Liver (tissue), 8 donors: ENCODE measurements at regions not wholly inside any gene's neighbourhood (a gene's known extent, or its start where the extent isn't known, plus 50 kb on each side); places are given as distances from the start of the nearest gene placed in this dataset.

ENCODE experiments used
- DNase-seq: peaks from one replicate; pipeline ENCODE4 v3.0.0-alpha.2; 2017; ENCODE audit warnings: low spot score
- H3K27ac ChIP-seq, 2 donors: one replicate each; pipeline ENCODE4 v1.7.0; 2013; ENCODE audit warnings: inconsistent platforms in 2 of 2, low read length in 2 of 2, control low read depth in 1 of 2, low read depth in 1 of 2, mild to moderate bottlenecking in 1 of 2
- H3K27me3 ChIP-seq, 4 donors: one replicate each; pipeline versions ENCODE4 v1.6.1 to v1.7.0; 2013; ENCODE audit warnings: low read length in 3 of 4, inconsistent platforms in 1 of 4, mild to moderate bottlenecking in 1 of 4, moderate library complexity in 1 of 4; ENCODE audit not compliant: control insufficient read depth in 4 of 4, insufficient read depth in 4 of 4
- H3K36me3 ChIP-seq, 4 donors: one replicate each; pipeline versions ENCODE4 v1.6.1 to v1.7.0; 2013; ENCODE audit warnings: low read length in 3 of 4, mild to moderate bottlenecking in 3 of 4, low read depth in 1 of 4, moderate library complexity in 1 of 4; ENCODE audit not compliant: control insufficient read depth in 4 of 4, insufficient read depth in 3 of 4
- H3K4me1 ChIP-seq, 4 donors: one replicate each; pipeline versions ENCODE4 v1.6.1 to v1.7.0; 2013; ENCODE audit warnings: low read length in 3 of 4, mild to moderate bottlenecking in 3 of 4, moderate library complexity in 1 of 4; ENCODE audit not compliant: control insufficient read depth in 4 of 4, insufficient read depth in 4 of 4
- H3K4me3 ChIP-seq, 3 donors: one replicate each; pipeline versions ENCODE4 v1.6.1 to v1.7.0; 2013; ENCODE audit warnings: low read length in 3 of 3, control low read depth in 1 of 3, low read depth in 1 of 3, mild to moderate bottlenecking in 1 of 3
- H3K9ac ChIP-seq, 2 donors: one replicate each; pipeline ENCODE4 v1.7.0; 2013; ENCODE audit warnings: low read length in 2 of 2, mild to moderate bottlenecking in 2 of 2, moderate library complexity in 2 of 2, control low read depth in 1 of 2, low read depth in 1 of 2
- H3K9me3 ChIP-seq, 4 donors: one replicate each; pipeline versions ENCODE4 v1.6.1 to v1.7.0; 2013; ENCODE audit warnings: low read length in 3 of 4; ENCODE audit not compliant: control insufficient read depth in 4 of 4
- CTCF ChIP-seq: fragments of 150-350 bp; IDR thresholded peaks from 2 replicates; pipeline ENCODE4 v1.5.1; 2017; ENCODE audit warnings: improper control_type of control experiment, low read depth, low read length; ENCODE audit not compliant: missing input control
- EGR1 ChIP-seq, 2 donors: IDR thresholded peaks; 2 replicates each; pipeline ENCODE4 v1.6.1; 2016 to 2018; ENCODE audit warnings: antibody characterized with exemption in 2 of 2, low read depth in 2 of 2
- FOXA1 ChIP-seq: IDR thresholded peaks from 2 replicates; pipeline ENCODE4 v1.6.1; 2016; ENCODE audit warnings: antibody characterized with exemption
- FOXA2 ChIP-seq: IDR thresholded peaks from 2 replicates; pipeline ENCODE4 v1.6.1; 2016; ENCODE audit warnings: antibody characterized with exemption
- GABPA ChIP-seq, 2 donors: IDR thresholded peaks in 1 of 2; conservative IDR thresholded peaks in 1 of 2; 2 replicates each; pipeline ENCODE4 v1.6.1; 2016; ENCODE audit warnings: antibody characterized with exemption in 2 of 2, mild to moderate bottlenecking in 1 of 2, moderate library complexity in 1 of 2
- HNF4A ChIP-seq, 2 donors: conservative IDR thresholded peaks; 2 replicates each; pipeline ENCODE4 v1.6.1; 2016; ENCODE audit warnings: antibody characterized with exemption in 2 of 2, mild to moderate bottlenecking in 2 of 2
- HNF4G ChIP-seq: IDR thresholded peaks from 2 replicates; pipeline ENCODE4 v1.6.1; 2016; ENCODE audit warnings: antibody characterized with exemption
- JUND ChIP-seq, 2 donors: IDR thresholded peaks; 2 replicates each; pipeline ENCODE4 v1.6.1; 2016; ENCODE audit warnings: antibody characterized with exemption in 2 of 2
- NR2F2 ChIP-seq: IDR thresholded peaks from 2 replicates; pipeline ENCODE4 v1.6.1; 2016; ENCODE audit warnings: antibody characterized with exemption
- RAD21 ChIP-seq, 2 donors: IDR thresholded peaks; 2 replicates each; pipeline ENCODE4 v1.6.1; 2016; ENCODE audit warnings: antibody characterized with exemption in 2 of 2, mild to moderate bottlenecking in 2 of 2
- RXRA ChIP-seq, 2 donors: IDR thresholded peaks; 2 replicates each; pipeline ENCODE4 v1.6.1; 2017 to 2018; ENCODE audit warnings: antibody characterized with exemption in 2 of 2, mild to moderate bottlenecking in 1 of 2
- SP1 ChIP-seq: IDR thresholded peaks from 2 replicates; pipeline ENCODE4 v1.6.1; 2018; ENCODE audit warnings: antibody characterized with exemption, mild to moderate bottlenecking
- TAF1 ChIP-seq: conservative IDR thresholded peaks from 2 replicates; pipeline ENCODE4 v1.6.1; 2016; ENCODE audit warnings: antibody characterized with exemption, mild to moderate bottlenecking
- YY1 ChIP-seq: IDR thresholded peaks from 2 replicates; pipeline ENCODE4 v1.6.1; 2016; ENCODE audit warnings: antibody characterized with exemption, mild to moderate bottlenecking
- WGBS: extraction: QIAGEN DNeasy Blood & Tissue Kit; methylation state at CpG from one replicate; pipeline ENCODE4 v1.1.7; 2013; 5-methylcytosine and 5-hydroxymethylcytosine counted together
- TF ChIP-seq, protein P1 (sequence below): IDR thresholded peaks from 2 replicates; pipeline ENCODE4 v1.6.1; 2016; ENCODE audit warnings: antibody characterized with exemption
- TF ChIP-seq, protein P2 (sequence below): IDR thresholded peaks from 2 replicates; pipeline ENCODE4 v1.6.1; 2016; ENCODE audit warnings: antibody characterized with exemption, mild to moderate bottlenecking
- TF ChIP-seq, protein P3 (sequence below): IDR thresholded peaks from 2 replicates; pipeline ENCODE4 v1.6.1; 2016; ENCODE audit warnings: antibody characterized with exemption
- TF ChIP-seq, protein P4 (sequence below): IDR thresholded peaks from 2 replicates; pipeline ENCODE4 v1.6.1; 2016; ENCODE audit warnings: antibody characterized with exemption
- donor health status: healthy.
- donor health status: healthy.
- donor health status: healthy.
- donor health status: healthy.
- donor health status: healthy.

DNA sequence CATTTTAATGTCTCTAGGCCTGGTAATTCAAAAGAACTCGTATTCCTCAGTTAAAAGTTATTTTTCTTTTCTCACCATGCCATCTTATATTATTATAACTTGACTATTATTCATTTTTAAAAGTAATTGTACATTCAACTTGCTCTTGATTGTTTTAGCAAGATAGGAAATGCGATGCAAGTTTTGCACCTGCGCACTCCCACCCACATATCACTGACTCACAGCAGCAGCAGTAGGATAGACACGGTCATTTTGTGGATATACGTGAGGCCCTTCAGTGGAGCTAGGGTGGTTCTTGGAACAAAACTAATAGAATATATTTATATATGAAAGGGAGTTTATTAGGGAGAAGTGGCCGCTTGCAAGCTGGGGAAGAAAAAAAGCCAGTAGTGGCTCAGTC, 95.5 kb upstream of the UBE3A start:
- H3K9me3 ChIP-seq: no peaks in the 10 kb centered on the region
- no peaks in the 10 kb centered on the region for H3K4me1 ChIP-seq
- TF ChIP-seq CTCF (no peak), NR2F2 (no peak), JUND (IDR thresholded peaks at IDR 0.05) (no peak), GABPA (IDR thresholded peaks at IDR 0.05 in 1 of 2, conservative IDR thresholded peaks at IDR 0.05 in 1 of 2) (no peak)
- no peak overlapping the region for H3K4me3 ChIP-seq
- no peak for DNase-seq
- no peaks in the 10 kb centered on the region for H3K27me3 ChIP-seq
- H3K36me3 ChIP-seq: no peaks in the 10 kb centered on the region
- no peak overlapping the region for H3K27ac ChIP-seq
- H3K9ac ChIP-seq: no peak overlapping the region
- 94% methylated on average over 6 of the region's 6 CpGs for WGBS

- TF ChIP-seq FOXA2 (no peak), HNF4G (no peak), JUND (IDR thresholded peaks at IDR 0.05) (no peak), TAF1 (no peak), FOXA1 (no peak), CTCF (no peak), NR2F2 (no peak), SP1 (no peak), EGR1 (IDR thresholded peaks at IDR 0.05; ENCODE audit: low read depth in 2 of 2) (no peak), RAD21 (IDR thresholded peaks at IDR 0.05) (no peak), YY1 (no peak), GABPA (IDR thresholded peaks at IDR 0.05 in 1 of 2, conservative IDR thresholded peaks at IDR 0.05 in 1 of 2) (no peak), RXRA (IDR thresholded peaks at IDR 0.05) (no peak), HNF4A (conservative IDR thresholded peaks at IDR 0.05) (no peak)
- TF ChIP-seq, protein P1, sequence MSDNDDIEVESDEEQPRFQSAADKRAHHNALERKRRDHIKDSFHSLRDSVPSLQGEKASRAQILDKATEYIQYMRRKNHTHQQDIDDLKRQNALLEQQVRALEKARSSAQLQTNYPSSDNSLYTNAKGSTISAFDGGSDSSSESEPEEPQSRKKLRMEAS: no peak
- TF ChIP-seq, protein P2, sequence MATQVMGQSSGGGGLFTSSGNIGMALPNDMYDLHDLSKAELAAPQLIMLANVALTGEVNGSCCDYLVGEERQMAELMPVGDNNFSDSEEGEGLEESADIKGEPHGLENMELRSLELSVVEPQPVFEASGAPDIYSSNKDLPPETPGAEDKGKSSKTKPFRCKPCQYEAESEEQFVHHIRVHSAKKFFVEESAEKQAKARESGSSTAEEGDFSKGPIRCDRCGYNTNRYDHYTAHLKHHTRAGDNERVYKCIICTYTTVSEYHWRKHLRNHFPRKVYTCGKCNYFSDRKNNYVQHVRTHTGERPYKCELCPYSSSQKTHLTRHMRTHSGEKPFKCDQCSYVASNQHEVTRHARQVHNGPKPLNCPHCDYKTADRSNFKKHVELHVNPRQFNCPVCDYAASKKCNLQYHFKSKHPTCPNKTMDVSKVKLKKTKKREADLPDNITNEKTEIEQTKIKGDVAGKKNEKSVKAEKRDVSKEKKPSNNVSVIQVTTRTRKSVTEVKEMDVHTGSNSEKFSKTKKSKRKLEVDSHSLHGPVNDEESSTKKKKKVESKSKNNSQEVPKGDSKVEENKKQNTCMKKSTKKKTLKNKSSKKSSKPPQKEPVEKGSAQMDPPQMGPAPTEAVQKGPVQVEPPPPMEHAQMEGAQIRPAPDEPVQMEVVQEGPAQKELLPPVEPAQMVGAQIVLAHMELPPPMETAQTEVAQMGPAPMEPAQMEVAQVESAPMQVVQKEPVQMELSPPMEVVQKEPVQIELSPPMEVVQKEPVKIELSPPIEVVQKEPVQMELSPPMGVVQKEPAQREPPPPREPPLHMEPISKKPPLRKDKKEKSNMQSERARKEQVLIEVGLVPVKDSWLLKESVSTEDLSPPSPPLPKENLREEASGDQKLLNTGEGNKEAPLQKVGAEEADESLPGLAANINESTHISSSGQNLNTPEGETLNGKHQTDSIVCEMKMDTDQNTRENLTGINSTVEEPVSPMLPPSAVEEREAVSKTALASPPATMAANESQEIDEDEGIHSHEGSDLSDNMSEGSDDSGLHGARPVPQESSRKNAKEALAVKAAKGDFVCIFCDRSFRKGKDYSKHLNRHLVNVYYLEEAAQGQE: no peak
- TF ChIP-seq, protein P3, sequence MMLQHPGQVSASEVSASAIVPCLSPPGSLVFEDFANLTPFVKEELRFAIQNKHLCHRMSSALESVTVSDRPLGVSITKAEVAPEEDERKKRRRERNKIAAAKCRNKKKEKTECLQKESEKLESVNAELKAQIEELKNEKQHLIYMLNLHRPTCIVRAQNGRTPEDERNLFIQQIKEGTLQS: no peak
- TF ChIP-seq, protein P4, sequence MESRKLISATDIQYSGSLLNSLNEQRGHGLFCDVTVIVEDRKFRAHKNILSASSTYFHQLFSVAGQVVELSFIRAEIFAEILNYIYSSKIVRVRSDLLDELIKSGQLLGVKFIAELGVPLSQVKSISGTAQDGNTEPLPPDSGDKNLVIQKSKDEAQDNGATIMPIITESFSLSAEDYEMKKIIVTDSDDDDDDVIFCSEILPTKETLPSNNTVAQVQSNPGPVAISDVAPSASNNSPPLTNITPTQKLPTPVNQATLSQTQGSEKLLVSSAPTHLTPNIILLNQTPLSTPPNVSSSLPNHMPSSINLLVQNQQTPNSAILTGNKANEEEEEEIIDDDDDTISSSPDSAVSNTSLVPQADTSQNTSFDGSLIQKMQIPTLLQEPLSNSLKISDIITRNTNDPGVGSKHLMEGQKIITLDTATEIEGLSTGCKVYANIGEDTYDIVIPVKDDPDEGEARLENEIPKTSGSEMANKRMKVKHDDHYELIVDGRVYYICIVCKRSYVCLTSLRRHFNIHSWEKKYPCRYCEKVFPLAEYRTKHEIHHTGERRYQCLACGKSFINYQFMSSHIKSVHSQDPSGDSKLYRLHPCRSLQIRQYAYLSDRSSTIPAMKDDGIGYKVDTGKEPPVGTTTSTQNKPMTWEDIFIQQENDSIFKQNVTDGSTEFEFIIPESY: no peak
- H3K36me3 ChIP-seq: no peaks in the 10 kb centered on the region
- DNase-seq: no peak
- no peaks in the 10 kb centered on the region for H3K27me3 ChIP-seq
- H3K4me1 ChIP-seq: no peaks in the 10 kb centered on the region
- H3K4me3 ChIP-seq: no peak overlapping the region
- no peak overlapping the region for H3K27ac ChIP-seq
- H3K9me3 ChIP-seq: no peaks in the 10 kb centered on the region
- 83% methylated on average over 4 of the region's 4 CpGs for WGBS
- no peak overlapping the region for H3K9ac ChIP-seq
Measured at GRCh38 chr15:25532269-25533140, 93.7 kb upstream of the UBE3A start.
